ENCODE measurements at regions not wholly inside any gene's neighbourhood (a gene's known extent, or its start where the extent isn't known, plus 50 kb on each side); places are given as distances from the start of the nearest gene placed in this dataset.

- TF ChIP-seq PATZ1 (CRISPR knock-in tag; IDR thresholded peaks at IDR 0.05; ENCODE audit: borderline replicate concordance) (no peak), TOX (CRISPR knock-in tag; IDR thresholded peaks at IDR 0.05; ENCODE audit: borderline replicate concordance) (no peak), GLIS3 (CRISPR knock-in tag; IDR thresholded peaks at IDR 0.05) (no peak), ISL1 (CRISPR knock-in tag; IDR thresholded peaks at IDR 0.05) (no peak), ZC3H10 (CRISPR knock-in tag; IDR thresholded peaks at IDR 0.05) (no peak), CREB5 (CRISPR knock-in tag; IDR thresholded peaks at IDR 0.05; ENCODE audit: low read depth) (no peak), SNAI2 (CRISPR knock-in tag; IDR thresholded peaks at IDR 0.05) (no peak), ZNF565 (CRISPR knock-in tag; conservative IDR thresholded peaks at IDR 0.05; ENCODE audit: low read depth) (no peak), RARB (CRISPR knock-in tag; IDR thresholded peaks at IDR 0.05) (no peak), BACH2 (CRISPR knock-in tag; IDR thresholded peaks at IDR 0.05; ENCODE audit: borderline replicate concordance) (no peak), TSHZ2 (CRISPR knock-in tag; IDR thresholded peaks at IDR 0.05) (no peak), PPARA (CRISPR knock-in tag; IDR thresholded peaks at IDR 0.05; ENCODE audit: borderline replicate concordance) (no peak), POU6F1 (CRISPR knock-in tag; IDR thresholded peaks at IDR 0.05; ENCODE audit: borderline replicate concordance, low read depth) (no peak), ZFP30 (CRISPR knock-in tag; IDR thresholded peaks at IDR 0.05) (no peak)
These were observed 351.9 kb downstream of the CDH2 start for GRCh38 chr18:27824841-27825681.
